ENCODE measurements at regions not wholly inside any gene's neighbourhood (a gene's known extent, or its start where the extent isn't known, plus 50 kb on each side); places are given as distances from the start of the nearest gene placed in this dataset.

GRCh38 chr4:130628531-130628930 lies 1532.6 kb downstream of the C4orf33 start:
- Mint-ChIP-seq H3K4me3 (ENCODE audit: unreplicated experiment) (no peak overlapping the region), H3K36me3 (ENCODE audit: low read depth) (no peaks in the 10 kb centered on the region), H3K4me1 (ENCODE audit: low read depth) (no peaks in the 10 kb centered on the region), H3K27ac (ENCODE audit: unreplicated experiment) (no peak overlapping the region), H3K9me3 (ENCODE audit: low read depth) (peaks cover 4% of the 10 kb centered on the region), H3K27me3 (ENCODE audit: low read depth) (no peaks in the 10 kb centered on the region)
- no peak for DNase-seq (ENCODE audit: low spot score)
- no peak for TF ChIP-seq CTCF (IDR thresholded peaks at IDR 0.05)

GRCh38 chr4:130632731-130633604 lies 1537.0 kb downstream of the C4orf33 start:
- Mint-ChIP-seq H3K4me1 (ENCODE audit: low read depth) (no peaks in the 10 kb centered on the region), H3K27me3 (ENCODE audit: low read depth) (no peaks in the 10 kb centered on the region), H3K9me3 (ENCODE audit: low read depth) (peaks cover 13% of the 10 kb centered on the region), H3K27ac (ENCODE audit: unreplicated experiment) (no peak overlapping the region), H3K36me3 (ENCODE audit: low read depth) (no peaks in the 10 kb centered on the region), H3K4me3 (ENCODE audit: unreplicated experiment) (no peak overlapping the region)
- DNase-seq (ENCODE audit: low spot score): no peak
- no peak for TF ChIP-seq CTCF (IDR thresholded peaks at IDR 0.05)

- Mint-ChIP-seq H3K27me3 (ENCODE audit: low read depth) (no peaks in the 10 kb centered on the region), H3K4me3 (ENCODE audit: unreplicated experiment) (no peak overlapping the region), H3K36me3 (ENCODE audit: low read depth) (no peaks in the 10 kb centered on the region), H3K9me3 (ENCODE audit: low read depth) (peaks cover 13% of the 10 kb centered on the region), H3K27ac (ENCODE audit: unreplicated experiment) (no peak overlapping the region), H3K4me1 (ENCODE audit: low read depth) (no peaks in the 10 kb centered on the region)
- DNase-seq (ENCODE audit: low spot score): no peak
- no peak for TF ChIP-seq CTCF (IDR thresholded peaks at IDR 0.05)
Measured at GRCh38 chr4:130636486-130636885, 1540.5 kb downstream of the C4orf33 start.

- Mint-ChIP-seq H3K9me3 (ENCODE audit: low read depth) (no peaks in the 10 kb centered on the region), H3K27ac (ENCODE audit: unreplicated experiment) (no peak overlapping the region), H3K4me3 (ENCODE audit: unreplicated experiment) (no peak overlapping the region), H3K4me1 (ENCODE audit: low read depth) (no peaks in the 10 kb centered on the region), H3K36me3 (ENCODE audit: low read depth) (no peaks in the 10 kb centered on the region), H3K27me3 (ENCODE audit: low read depth) (no peaks in the 10 kb centered on the region)
- DNase-seq (ENCODE audit: low spot score): no peak
- no peak for TF ChIP-seq CTCF (IDR thresholded peaks at IDR 0.05)
Measured at GRCh38 chr4:130640592-130640991, 1544.6 kb downstream of the C4orf33 start.

GRCh38 chr4:130646886-130647285 lies 1550.9 kb downstream of the C4orf33 start:
- Mint-ChIP-seq H3K9me3 (ENCODE audit: low read depth) (no peaks in the 10 kb centered on the region), H3K27ac (ENCODE audit: unreplicated experiment) (no peak overlapping the region), H3K27me3 (ENCODE audit: low read depth) (peaks cover 11% of the 10 kb centered on the region), H3K36me3 (ENCODE audit: low read depth) (no peaks in the 10 kb centered on the region), H3K4me1 (ENCODE audit: low read depth) (no peaks in the 10 kb centered on the region), H3K4me3 (ENCODE audit: unreplicated experiment) (no peak overlapping the region)
- no peak for DNase-seq (ENCODE audit: low spot score)
- no peak for TF ChIP-seq CTCF (IDR thresholded peaks at IDR 0.05)

All from chondrocyte (in vitro differentiated cells).